Raji (cell line): ENCODE measurements at regions not wholly inside any gene's neighbourhood (a gene's known extent, or its start where the extent isn't known, plus 50 kb on each side); places are given as distances from the start of the nearest gene placed in this dataset.

Experiments used
- POLR2A ChIP-seq: IDR thresholded peaks from 2 replicates; pipeline ENCODE4 v1.6.1; 2011; ENCODE audit warnings: low read depth, low read length, control low read depth; ENCODE audit not compliant: insufficient read depth

- no peak for TF ChIP-seq POLR2A
Measured at GRCh38 chr4:1523907-1524636, 117.8 kb upstream of the NKX1-1 start.

GRCh38 chr4:1523506-1523905 lies 117.3 kb upstream of the NKX1-1 start:
- TF ChIP-seq POLR2A = no peak

GRCh38 chr4:1523033-1523432 lies 116.8 kb upstream of the NKX1-1 start:
- TF ChIP-seq POLR2A = no peak

- no peak for TF ChIP-seq POLR2A
Measured at GRCh38 chr4:1522606-1523005, 116.4 kb upstream of the NKX1-1 start.

- TF ChIP-seq POLR2A = no peak
Measured at GRCh38 chr4:1521821-1522361, 115.6 kb upstream of the NKX1-1 start.

GRCh38 chr4:1519787-1520661 lies 113.8 kb upstream of the NKX1-1 start:
- no peak for TF ChIP-seq POLR2A

- no peak for TF ChIP-seq POLR2A
Measured at GRCh38 chr4:1518997-1519700, 112.9 kb upstream of the NKX1-1 start.

- TF ChIP-seq POLR2A = no peak
Measured at GRCh38 chr4:1517592-1518411, 111.6 kb upstream of the NKX1-1 start.

GRCh38 chr4:1516881-1517480 lies 110.7 kb upstream of the NKX1-1 start:
- no peak for TF ChIP-seq POLR2A

GRCh38 chr4:1516261-1516660 lies 110.0 kb upstream of the NKX1-1 start:
- TF ChIP-seq POLR2A = no peak

- TF ChIP-seq POLR2A = no peak
Measured at GRCh38 chr4:1515763-1516162, 109.5 kb upstream of the NKX1-1 start.

GRCh38 chr4:1515156-1515555 lies 108.9 kb upstream of the NKX1-1 start:
- no peak for TF ChIP-seq POLR2A

GRCh38 chr4:1514612-1515011 lies 108.4 kb upstream of the NKX1-1 start:
- no peak for TF ChIP-seq POLR2A

GRCh38 chr4:1513936-1514483 lies 107.8 kb upstream of the NKX1-1 start:
- no peak for TF ChIP-seq POLR2A
